Hepatocyte (in vitro differentiated cells): ENCODE measurements at regions not wholly inside any gene's neighbourhood (a gene's known extent, or its start where the extent isn't known, plus 50 kb on each side); places are given as distances from the start of the nearest gene placed in this dataset.
"Not testable (repeated sequence)": the region's sequence is repeated elsewhere in the genome, so short reads cannot be mapped to it uniquely, and the experiment has no call there.

ENCODE experiments used
- DNase-seq: peaks from one replicate; pipeline ENCODE4 v3.0.0-alpha.2; 2016; ENCODE audit warnings: low spot score
- H2AFZ ChIP-seq: fragments of 200-600 bp; sonication (generic); 2 replicates; pipeline ENCODE4 v1.6.0; 2016; ENCODE audit warnings: antibody characterized with exemption, mild to moderate bottlenecking
- H3K27ac ChIP-seq: fragments of 200-600 bp; sonication (generic); 2 replicates; pipeline ENCODE4 v1.5.1; 2016; ENCODE audit warnings: mild to moderate bottlenecking
- H3K27me3 ChIP-seq: fragments of 200-600 bp; sonication (generic); 2 replicates; pipeline ENCODE4 v1.6.1; 2016
- H3K36me3 ChIP-seq: fragments of 200-600 bp; sonication (generic); replicated peaks from 2 replicates; pipeline ENCODE4 v1.5.1; 2016; ENCODE audit warnings: low read depth; ENCODE audit not compliant: insufficient read depth
- H3K4me1 ChIP-seq: fragments of 200-600 bp; sonication (generic); 2 replicates; pipeline ENCODE4 v1.5.1; 2016; ENCODE audit warnings: mild to moderate bottlenecking, moderate library complexity; ENCODE audit not compliant: insufficient read depth
- H3K4me2 ChIP-seq: fragments of 200-600 bp; sonication (generic); 2 replicates; pipeline ENCODE4 v1.6.0; 2016
- H3K4me3 ChIP-seq: fragments of 200-600 bp; sonication (generic); 2 replicates; pipeline ENCODE4 v1.5.1; 2016; ENCODE audit warnings: mild to moderate bottlenecking
- H3K79me2 ChIP-seq: fragments of 200-600 bp; sonication (generic); 2 replicates; pipeline ENCODE4 v1.6.0; 2017; ENCODE audit warnings: mild to moderate bottlenecking
- H3K9me2 ChIP-seq: fragments of 200-600 bp; sonication (generic); replicated peaks from 2 replicates; pipeline ENCODE4 v1.6.0; 2017; ENCODE audit warnings: mild to moderate bottlenecking; ENCODE audit not compliant: insufficient read depth
- H3K9me3 ChIP-seq: fragments of 200-600 bp; sonication (generic); 2 replicates; pipeline ENCODE4 v1.5.1; 2016; ENCODE audit warnings: low read depth, mild to moderate bottlenecking
- H4K20me1 ChIP-seq: fragments of 200-600 bp; sonication (generic); 2 replicates; pipeline ENCODE4 v1.6.0; 2016; ENCODE audit warnings: mild to moderate bottlenecking; ENCODE audit not compliant: insufficient read depth, poor library complexity, severe bottlenecking
- EZH2 ChIP-seq: fragments of 200-600 bp; sonication (generic); IDR thresholded peaks from 2 replicates; pipeline ENCODE4 v1.6.1; 2016; ENCODE audit warnings: antibody characterized with exemption, mild to moderate bottlenecking, borderline replicate concordance
- EZH2phosphoT487 ChIP-seq: fragments of 200-600 bp; sonication (generic); IDR thresholded peaks from one replicate; pipeline ENCODE4 v1.6.1; 2018; ENCODE audit warnings: antibody characterized with exemption, mild to moderate bottlenecking, low read depth, moderate library complexity; ENCODE audit not compliant: unreplicated experiment, severe bottlenecking
- WGBS: methylation state at CpG from one replicate; pipeline ENCODE4 v1.1.6; 2016; ENCODE audit warnings: low lambda C conversion rate; ENCODE audit errors: missing lambda C conversion rate; 5-methylcytosine and 5-hydroxymethylcytosine counted together
- TF ChIP-seq, protein P1 (sequence below): fragments of 200-600 bp; sonication (generic); IDR thresholded peaks from 2 replicates; pipeline ENCODE4 v1.5.1; 2016; ENCODE audit warnings: antibody characterized with exemption, mild to moderate bottlenecking; ENCODE audit not compliant: poor library complexity

DNA sequence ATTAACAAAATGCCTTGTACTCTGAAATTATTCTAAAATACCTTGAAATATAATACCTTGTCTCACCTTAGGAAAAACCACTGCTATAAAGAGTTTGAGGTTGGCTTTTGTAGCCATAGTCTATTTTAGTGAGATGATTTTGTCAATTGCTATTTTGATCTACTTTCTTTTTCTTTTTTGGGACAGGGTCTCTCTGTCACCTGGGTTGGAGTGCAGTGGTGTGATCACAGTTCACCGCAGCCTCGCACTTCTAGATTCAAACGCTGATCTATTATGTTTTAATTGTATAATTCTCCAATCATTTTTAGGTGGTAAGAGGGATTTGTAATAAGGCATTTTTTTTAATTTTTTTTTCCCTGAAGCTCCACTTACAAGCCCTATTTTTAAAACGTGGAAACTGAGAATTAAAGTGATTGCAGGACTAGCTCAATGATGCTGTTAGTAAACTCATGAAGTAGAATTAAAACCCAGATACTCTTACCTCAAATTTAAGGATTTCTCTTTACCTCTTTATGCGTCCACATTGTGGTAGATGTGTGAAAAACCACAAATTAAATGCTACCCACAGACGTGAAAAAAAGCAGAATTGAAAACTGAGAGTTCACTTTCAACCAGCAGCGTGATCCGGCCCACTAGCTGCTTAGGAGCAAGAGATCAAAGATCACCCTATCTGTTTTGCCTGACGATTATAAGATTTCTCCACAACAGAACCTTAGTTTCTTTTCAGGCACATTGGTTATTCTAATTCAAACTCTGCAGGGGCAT, 384.2 kb downstream of the CGGBP1 start:
- 75% methylated on average over 9 of the region's 9 CpGs for WGBS
- Histone ChIP-seq H2AFZ (no peak overlapping the region), H3K4me3 (no peak overlapping the region), H4K20me1 (no peaks in the 10 kb centered on the region), H3K36me3 (no peaks in the 10 kb centered on the region), H3K4me1 (no peaks in the 10 kb centered on the region), H3K4me2 (no peak overlapping the region), H3K27me3 (no peaks in the 10 kb centered on the region), H3K79me2 (no peaks in the 10 kb centered on the region), H3K9me3 (no peaks in the 10 kb centered on the region), H3K9me2 (no peaks in the 10 kb centered on the region), H3K27ac (no peak overlapping the region)
- TF ChIP-seq EZH2 (no peak), EZH2phosphoT487 (no peak)
- TF ChIP-seq, protein P1, sequence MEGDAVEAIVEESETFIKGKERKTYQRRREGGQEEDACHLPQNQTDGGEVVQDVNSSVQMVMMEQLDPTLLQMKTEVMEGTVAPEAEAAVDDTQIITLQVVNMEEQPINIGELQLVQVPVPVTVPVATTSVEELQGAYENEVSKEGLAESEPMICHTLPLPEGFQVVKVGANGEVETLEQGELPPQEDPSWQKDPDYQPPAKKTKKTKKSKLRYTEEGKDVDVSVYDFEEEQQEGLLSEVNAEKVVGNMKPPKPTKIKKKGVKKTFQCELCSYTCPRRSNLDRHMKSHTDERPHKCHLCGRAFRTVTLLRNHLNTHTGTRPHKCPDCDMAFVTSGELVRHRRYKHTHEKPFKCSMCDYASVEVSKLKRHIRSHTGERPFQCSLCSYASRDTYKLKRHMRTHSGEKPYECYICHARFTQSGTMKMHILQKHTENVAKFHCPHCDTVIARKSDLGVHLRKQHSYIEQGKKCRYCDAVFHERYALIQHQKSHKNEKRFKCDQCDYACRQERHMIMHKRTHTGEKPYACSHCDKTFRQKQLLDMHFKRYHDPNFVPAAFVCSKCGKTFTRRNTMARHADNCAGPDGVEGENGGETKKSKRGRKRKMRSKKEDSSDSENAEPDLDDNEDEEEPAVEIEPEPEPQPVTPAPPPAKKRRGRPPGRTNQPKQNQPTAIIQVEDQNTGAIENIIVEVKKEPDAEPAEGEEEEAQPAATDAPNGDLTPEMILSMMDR, result no peak
- no peak for DNase-seq

DNA sequence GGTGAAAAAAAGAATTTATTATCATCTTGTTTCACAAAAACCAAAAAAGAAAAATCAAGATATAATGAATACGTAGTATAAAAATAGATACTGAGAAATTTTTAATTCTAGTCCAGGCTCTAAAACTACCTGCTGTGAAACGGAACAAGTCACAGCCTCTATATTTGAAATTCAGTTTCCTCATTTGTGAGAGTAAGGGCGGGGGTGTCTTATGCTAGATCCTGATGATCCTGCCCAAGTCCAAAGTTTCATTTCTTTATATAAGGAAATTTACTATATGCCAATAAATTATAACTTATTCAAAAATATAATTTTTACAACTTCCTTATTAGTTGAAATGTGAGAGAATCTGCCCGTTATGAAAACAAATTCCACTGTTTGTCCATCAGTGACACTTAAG, 385.7 kb downstream of the CGGBP1 start:
- H3K4me3 ChIP-seq, result no peak overlapping the region
- no peaks in the 10 kb centered on the region for H4K20me1 ChIP-seq
- no peaks in the 10 kb centered on the region for H3K9me3 ChIP-seq
- no peak for DNase-seq
- TF ChIP-seq EZH2phosphoT487 (no peak), EZH2 (no peak)
- TF ChIP-seq, protein P1, result no peak
- WGBS, result 90% methylated on average over 4 of the region's 4 CpGs
- H3K79me2 ChIP-seq, result no peaks in the 10 kb centered on the region
- H3K27me3 ChIP-seq, result no peaks in the 10 kb centered on the region
- no peaks in the 10 kb centered on the region for H3K9me2 ChIP-seq
- H3K36me3 ChIP-seq, result no peaks in the 10 kb centered on the region
- H3K4me2 ChIP-seq, result no peak overlapping the region
- H3K27ac ChIP-seq, result no peak overlapping the region
- no peaks in the 10 kb centered on the region for H3K4me1 ChIP-seq
- H2AFZ ChIP-seq, result no peak overlapping the region

DNA sequence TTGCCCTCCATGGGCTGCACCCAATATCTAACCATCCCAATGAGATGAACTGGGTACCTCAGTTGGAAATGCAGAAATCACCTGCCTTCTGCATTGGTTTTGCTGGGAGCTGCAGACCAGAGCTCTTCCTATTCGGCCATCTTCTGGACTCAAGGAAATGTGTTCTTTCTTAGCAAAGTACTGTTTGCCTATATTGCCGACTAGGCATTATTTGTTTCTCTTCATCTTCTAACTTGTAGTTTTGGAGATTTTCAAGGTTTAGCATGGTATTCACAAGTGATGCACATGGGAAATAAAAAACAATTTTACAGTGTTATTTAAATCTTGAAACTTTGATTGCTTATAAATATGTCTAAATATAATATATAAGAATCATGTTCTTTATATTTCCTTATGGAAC, 377.8 kb upstream of the POU1F1 start:
- Histone ChIP-seq H3K4me2 (no peak overlapping the region), H2AFZ (no peak overlapping the region), H3K9me3 (no peaks in the 10 kb centered on the region), H3K27me3 (no peaks in the 10 kb centered on the region), H3K27ac (no peak overlapping the region), H3K79me2 (no peaks in the 10 kb centered on the region), H4K20me1 (no peaks in the 10 kb centered on the region), H3K9me2 (no peaks in the 10 kb centered on the region), H3K4me1 (no peaks in the 10 kb centered on the region), H3K36me3 (no peaks in the 10 kb centered on the region), H3K4me3 (no peak overlapping the region)
- WGBS, result 98% methylated on average over 2 of the region's 2 CpGs
- DNase-seq, result no peak
- TF ChIP-seq EZH2phosphoT487 (no peak), EZH2 (no peak)
- TF ChIP-seq, protein P1, result no peak

DNA sequence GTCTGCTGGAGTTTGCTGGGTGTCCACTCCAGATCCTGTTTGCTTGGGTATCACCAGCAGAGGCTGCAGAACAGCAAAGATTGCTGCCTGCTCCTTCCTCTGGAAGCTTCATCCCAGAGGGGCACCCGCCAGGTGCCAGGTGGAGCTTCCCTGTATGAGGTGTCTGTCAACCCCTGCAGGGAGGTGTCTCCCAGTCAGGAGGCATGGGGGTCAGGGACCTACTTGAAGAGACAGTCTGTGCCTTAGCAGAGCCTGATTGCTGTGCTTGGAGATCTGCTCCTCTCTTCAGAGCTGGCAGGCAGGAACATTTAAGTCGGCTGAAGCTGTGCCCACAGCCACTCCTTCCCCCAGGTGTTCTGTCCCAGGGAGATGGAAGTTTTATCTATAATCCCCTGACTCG, 376.8 kb upstream of the POU1F1 start:
- not testable (repeated sequence) for H4K20me1 ChIP-seq, H3K36me3 ChIP-seq, H3K9me2 ChIP-seq, H3K79me2 ChIP-seq, H3K4me3 ChIP-seq, H3K9me3 ChIP-seq, DNase-seq, H3K4me2 ChIP-seq, H3K27ac ChIP-seq, H3K27me3 ChIP-seq, H3K4me1 ChIP-seq, H2AFZ ChIP-seq
- 77% methylated on average over 3 of the region's 3 CpGs for WGBS
